K562 (cell line): ENCODE measurements at regions not wholly inside any gene's neighbourhood (a gene's known extent, or its start where the extent isn't known, plus 50 kb on each side); places are given as distances from the start of the nearest gene placed in this dataset.

ENCODE experiments used
- ATAC-seq: fragments of 200-7000 bp; cut with Tn5 transposase; 3 replicates; pipeline ENCODE4 v1.9.1; 2020; ENCODE audit warnings: moderate library complexity
- BruUV-seq: library from RNA; stranded (reverse); fragments of 400-500 nt; replicated peaks from 2 replicates; lab custom pipeline; 2021; lab: Mats Ljungman, UMichigan
- CTCF ChIA-PET: fragments of 300-600 bp; formaldehyde crosslinking; extraction: SDS; loops from one replicate; lab custom pipeline; 2021; ENCODE audit warnings: low intra/inter-chr PET ratio; lab: Yijun Ruan, JAX
- POLR2A ChIA-PET: fragments of 300-600, 350-650 bp; sonication (Branson Sonifier 250); formaldehyde crosslinking; extraction: SDS; loops from one replicate; lab custom pipeline; 2021; ENCODE audit warnings: antibody characterized with exemption, inconsistent platforms; lab: Yijun Ruan, JAX
- DNase-seq, 4 experiments: peaks; one replicate each; pipeline versions ENCODE4 v3.0.0 to v3.0.0-alpha.2; 2011 to 2018; ENCODE audit warnings: low spot score in 3 of 4, mixed read lengths in 3 of 4; ENCODE audit errors: extremely low read depth in 1 of 4
- FAIRE-seq: peaks from 2 replicates; lab custom pipeline; 2011; peaks lifted over from hg19 to GRCh38; lab: Jason Lieb, UNC
- H2AFZ ChIP-seq: 2 replicates; pipeline ENCODE4 v1.6.0; 2011; ENCODE audit warnings: low read depth, low read length, control low read depth, inconsistent platforms
- H3K27ac ChIP-seq: fragments of 200-600 bp; 3 replicates; pipeline ENCODE4 v1.8.0; 2011; ENCODE audit warnings: low read depth, mild to moderate bottlenecking, control low read depth, inconsistent platforms, low read length, moderate library complexity, mixed read lengths; ENCODE audit errors: extremely low read depth
- H3K27me3 ChIP-seq, 2 experiments: fragments of 300-600 bp in 1 of 2; 2 replicates in 1 of 2; 3 replicates in 1 of 2; pipeline versions ENCODE4 v1.6.0 to v1.8.0; 2011; ENCODE audit warnings: inconsistent platforms in 2 of 2, low read length in 2 of 2, mild to moderate bottlenecking in 1 of 2, mixed read lengths in 1 of 2, moderate library complexity in 1 of 2; ENCODE audit not compliant: control insufficient read depth in 2 of 2, insufficient read depth in 2 of 2
- H3K36me3 ChIP-seq: fragments of 300-600 bp; 3 replicates; pipeline ENCODE4 v1.8.0; 2011; ENCODE audit warnings: mild to moderate bottlenecking, low read length, inconsistent platforms; ENCODE audit not compliant: control insufficient read depth, insufficient read depth
- H3K4me1 ChIP-seq, 2 experiments: fragments of 200-600 bp in 1 of 2; replicated peaks in 1 of 2; 2 replicates in 1 of 2; 3 replicates in 1 of 2; pipeline versions ENCODE4 v1.5.1 to v1.8.0; 2011; ENCODE audit warnings: inconsistent platforms in 2 of 2, low read length in 2 of 2, mild to moderate bottlenecking in 1 of 2, mixed read lengths in 1 of 2, moderate library complexity in 1 of 2; ENCODE audit not compliant: control insufficient read depth in 2 of 2, insufficient read depth in 2 of 2
- H3K4me2 ChIP-seq: 2 replicates; pipeline ENCODE4 v1.6.1; 2011; ENCODE audit warnings: low read length, control low read depth, inconsistent platforms, mixed read lengths; ENCODE audit not compliant: insufficient read depth
- H3K4me3 ChIP-seq: fragments of 200-600 bp; sonication (generic), shearing (Covaris generic); 2 replicates; pipeline ENCODE4 v1.5.1; 2016; ENCODE audit warnings: control low read depth, inconsistent platforms
- H3K79me2 ChIP-seq: fragments of 200-600 bp; 3 replicates; pipeline ENCODE4 v1.8.0; 2011; ENCODE audit warnings: low read length, inconsistent platforms; ENCODE audit not compliant: control insufficient read depth, insufficient read depth
- H3K9ac ChIP-seq, 2 experiments: 2 replicates each; pipeline versions ENCODE4 v1.6.0 to v1.6.1; 2011; ENCODE audit warnings: low read depth in 2 of 2, low read length in 2 of 2, control low read depth in 1 of 2, inconsistent platforms in 1 of 2, mild to moderate bottlenecking in 1 of 2, mixed read lengths in 1 of 2; ENCODE audit not compliant: insufficient read depth in 1 of 2
- H3K9me1 ChIP-seq: one replicate; pipeline ENCODE4 v1.6.0; 2011; ENCODE audit warnings: inconsistent platforms, mild to moderate bottlenecking, low read length, moderate library complexity; ENCODE audit not compliant: control insufficient read depth, insufficient read depth
- H3K9me3 ChIP-seq: replicated peaks from 2 replicates; pipeline ENCODE4 v1.5.1; 2011; ENCODE audit warnings: low read depth, low read length, inconsistent platforms; ENCODE audit not compliant: control insufficient read depth, insufficient read depth
- H4K20me1 ChIP-seq: replicated peaks from 2 replicates; pipeline ENCODE4 v1.6.1; 2011; ENCODE audit warnings: low read length, inconsistent platforms, mixed read lengths; ENCODE audit not compliant: control insufficient read depth, insufficient read depth
- HNRNPK ChIP-seq: fragments of 200-400 bp; formaldehyde crosslinking; IDR thresholded peaks from one replicate; pipeline ENCODE4 v1.6.1; 2018; ENCODE audit warnings: mild to moderate bottlenecking, low read depth, low read length; ENCODE audit not compliant: poor library complexity, severe bottlenecking
- LEF1 ChIP-seq: fragments of 450-650 bp; IDR thresholded peaks from 2 replicates; pipeline ENCODE4 v1.6.1; 2016; ENCODE audit warnings: mild to moderate bottlenecking
- POLR2G ChIP-seq: fragments of 200-400 bp; formaldehyde crosslinking; IDR thresholded peaks from 2 replicates; pipeline ENCODE4 v1.6.1; 2017; ENCODE audit warnings: low read depth, mild to moderate bottlenecking, antibody characterized with exemption, low read length, moderate library complexity
- PTBP1 ChIP-seq: fragments of 200-400 bp; formaldehyde crosslinking; IDR thresholded peaks from 2 replicates; pipeline ENCODE4 v1.6.1; 2017; ENCODE audit warnings: low read depth, low read length
- RBM15 ChIP-seq: fragments of 200-400 bp; formaldehyde crosslinking; IDR thresholded peaks from 2 replicates; pipeline ENCODE4 v1.6.1; 2018; ENCODE audit warnings: mild to moderate bottlenecking, low read length, moderate library complexity; ENCODE audit not compliant: insufficient read depth
- RFX1 ChIP-seq: fragments of 450-650 bp; IDR thresholded peaks from 2 replicates; pipeline ENCODE4 v1.6.1; 2016; ENCODE audit warnings: mild to moderate bottlenecking, moderate library complexity
- SMAD4 ChIP-seq: fragments of 250-450 bp; sonication (Bioruptor Pico); conservative IDR thresholded peaks from 2 replicates; pipeline ENCODE4 v1.8.0; 2021; ENCODE audit warnings: inconsistent platforms, mild to moderate bottlenecking, moderate library complexity
- TRIM28 ChIP-seq: fragments of 450-650 bp; IDR thresholded peaks from 2 replicates; pipeline ENCODE4 v1.6.1; 2017
- ZNF146 ChIP-seq: IDR thresholded peaks from one replicate; pipeline ENCODE4 v1.6.1; 2018; ENCODE audit warnings: missing compliant biosample characterization; ENCODE audit not compliant: unreplicated experiment
- WGBS: fragments of 100-300 bp; shearing (Covaris generic); methylation state at CpG from one replicate; pipeline ENCODE4 v1.1.6; 2016; ENCODE audit warnings: low coverage, mixed read lengths; ENCODE audit not compliant: insufficient coverage; ENCODE audit errors: missing lambda C conversion rate; 5-methylcytosine and 5-hydroxymethylcytosine counted together
- in situ Hi-C: fragments of 300-500 bp; cut with MboI; formaldehyde crosslinking; loops from 4 replicates; pipeline ENCODE4 v1.15.0; 2018; ENCODE audit warnings: inconsistent platforms, mixed read lengths
- intact Hi-C: fragments of 100-400 bp; cut with micrococcal nuclease; formaldehyde crosslinking; loops from 2 replicates; pipeline ENCODE4 v1.14.2; 2022
- TF ChIP-seq, protein P1 (sequence below): fragments of 450-650 bp; IDR thresholded peaks from 2 replicates; pipeline ENCODE4 v1.6.1; 2017; ENCODE audit warnings: antibody characterized with exemption, mild to moderate bottlenecking

DNA sequence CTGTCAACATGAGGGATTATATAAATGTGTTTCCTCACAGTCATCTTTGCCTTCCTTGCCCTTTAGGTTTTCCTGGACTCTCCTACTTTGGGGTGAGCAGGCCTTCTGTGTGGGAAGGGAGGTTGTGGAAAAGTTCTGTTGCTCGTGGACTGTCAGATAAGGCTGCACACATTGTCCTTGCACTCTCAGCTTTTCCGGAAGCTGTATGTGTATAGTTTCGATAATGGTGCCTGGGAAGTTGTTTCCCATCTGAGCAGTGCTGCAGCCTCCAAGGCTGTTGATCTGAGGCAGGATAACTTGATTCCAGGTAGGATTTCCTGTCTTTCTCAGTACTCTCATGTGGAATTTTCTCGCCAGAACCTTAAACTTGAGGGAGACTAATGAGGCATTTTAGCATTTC lies 297.8 kb upstream of the AZI2 start (continued):
- TF ChIP-seq, protein P1, sequence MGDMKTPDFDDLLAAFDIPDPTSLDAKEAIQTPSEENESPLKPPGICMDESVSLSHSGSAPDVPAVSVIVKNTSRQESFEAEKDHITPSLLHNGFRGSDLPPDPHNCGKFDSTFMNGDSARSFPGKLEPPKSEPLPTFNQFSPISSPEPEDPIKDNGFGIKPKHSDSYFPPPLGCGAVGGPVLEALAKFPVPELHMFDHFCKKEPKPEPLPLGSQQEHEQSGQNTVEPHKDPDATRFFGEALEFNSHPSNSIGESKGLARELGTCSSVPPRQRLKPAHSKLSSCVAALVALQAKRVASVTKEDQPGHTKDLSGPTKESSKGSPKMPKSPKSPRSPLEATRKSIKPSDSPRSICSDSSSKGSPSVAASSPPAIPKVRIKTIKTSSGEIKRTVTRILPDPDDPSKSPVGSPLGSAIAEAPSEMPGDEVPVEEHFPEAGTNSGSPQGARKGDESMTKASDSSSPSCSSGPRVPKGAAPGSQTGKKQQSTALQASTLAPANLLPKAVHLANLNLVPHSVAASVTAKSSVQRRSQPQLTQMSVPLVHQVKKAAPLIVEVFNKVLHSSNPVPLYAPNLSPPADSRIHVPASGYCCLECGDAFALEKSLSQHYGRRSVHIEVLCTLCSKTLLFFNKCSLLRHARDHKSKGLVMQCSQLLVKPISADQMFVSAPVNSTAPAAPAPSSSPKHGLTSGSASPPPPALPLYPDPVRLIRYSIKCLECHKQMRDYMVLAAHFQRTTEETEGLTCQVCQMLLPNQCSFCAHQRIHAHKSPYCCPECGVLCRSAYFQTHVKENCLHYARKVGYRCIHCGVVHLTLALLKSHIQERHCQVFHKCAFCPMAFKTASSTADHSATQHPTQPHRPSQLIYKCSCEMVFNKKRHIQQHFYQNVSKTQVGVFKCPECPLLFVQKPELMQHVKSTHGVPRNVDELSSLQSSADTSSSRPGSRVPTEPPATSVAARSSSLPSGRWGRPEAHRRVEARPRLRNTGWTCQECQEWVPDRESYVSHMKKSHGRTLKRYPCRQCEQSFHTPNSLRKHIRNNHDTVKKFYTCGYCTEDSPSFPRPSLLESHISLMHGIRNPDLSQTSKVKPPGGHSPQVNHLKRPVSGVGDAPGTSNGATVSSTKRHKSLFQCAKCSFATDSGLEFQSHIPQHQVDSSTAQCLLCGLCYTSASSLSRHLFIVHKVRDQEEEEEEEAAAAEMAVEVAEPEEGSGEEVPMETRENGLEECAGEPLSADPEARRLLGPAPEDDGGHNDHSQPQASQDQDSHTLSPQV: no peak

- TF ChIP-seq PTBP1: no peak
- no peak for TF ChIP-seq POLR2G
- TF ChIP-seq HNRNPK: no peak
- TF ChIP-seq TRIM28: no peak
- TF ChIP-seq RBM15: no peak
- no peak for TF ChIP-seq LEF1
- TF ChIP-seq SMAD4 (CRISPR knock-in tag): no peak
- no peak for TF ChIP-seq ZNF146
- TF ChIP-seq RFX1: no peak
- 0% methylated on average over 2 of the region's 2 CpGs for WGBS
- Histone ChIP-seq H3K4me3 (no peak overlapping the region), H3K9me3 (no peaks in the 10 kb centered on the region; the same call in 1 of the 2 replicates), H3K9me1 (no peaks in the 10 kb centered on the region), H3K4me1 (no peaks in the 10 kb centered on the region), H3K79me2 (no peaks in the 10 kb centered on the region), H2AFZ (no peak overlapping the region), H3K27ac (no peak overlapping the region), H3K27me3 (no peaks in the 10 kb centered on the region), H3K9ac (no peak overlapping the region), H3K36me3 (no peaks in the 10 kb centered on the region), H3K4me2 (no peak overlapping the region), H4K20me1 (no peaks in the 10 kb centered on the region)
- CTCF ChIA-PET: no interaction called here
- FAIRE-seq (no peak), DNase-seq (no peak), ATAC-seq (no peak)
- BruUV-seq: no TSS peak
- intact Hi-C loops (no loop called here), in situ Hi-C loops (no loop called here)
- POLR2A ChIA-PET: no interaction called here
Measured at GRCh38 chr3:28649266-28649665, 300.6 kb upstream of the AZI2 start.
